Panc1 (cell line): ENCODE measurements at regions not wholly inside any gene's neighbourhood (a gene's known extent, or its start where the extent isn't known, plus 50 kb on each side); places are given as distances from the start of the nearest gene placed in this dataset.

ENCODE experiments used
- CTCF ChIP-seq: fragments of 450-650 bp; IDR thresholded peaks from 2 replicates; pipeline ENCODE4 v1.5.1; 2017; ENCODE audit warnings: mild to moderate bottlenecking
- POLR2AphosphoS5 ChIP-seq: IDR thresholded peaks from 2 replicates; pipeline ENCODE4 v1.6.1; 2012; ENCODE audit warnings: mild to moderate bottlenecking, low read depth, low read length, moderate library complexity
- REST ChIP-seq, 2 experiments: IDR thresholded peaks; 2 replicates each; pipeline ENCODE4 v1.6.1; 2011 to 2012; ENCODE audit warnings: low read depth in 2 of 2, control low read depth in 1 of 2, low read length in 1 of 2, mild to moderate bottlenecking in 1 of 2, moderate library complexity in 1 of 2; ENCODE audit not compliant: insufficient read depth in 1 of 2
- TCF7L2 ChIP-seq: IDR thresholded peaks from 2 replicates; pipeline ENCODE4 v1.6.1; 2011; ENCODE audit warnings: mild to moderate bottlenecking, low read depth, low read length, inconsistent platforms

GRCh38 chrX:20432746-20433387, 166.2 kb upstream of the RPS6KA3 start:
- no peak for TF ChIP-seq CTCF
- TF ChIP-seq TCF7L2 = no peak
- TF ChIP-seq REST (IDR thresholded peaks at IDR 0.05; ENCODE audit: insufficient read depth in 1 of 2, low read depth in 2 of 2, low read length in 1 of 2) = no peak
- TF ChIP-seq POLR2AphosphoS5 = no peak
